NCI-H2196 (cell line): ENCODE measurements at regions not wholly inside any gene's neighbourhood (a gene's known extent, or its start where the extent isn't known, plus 50 kb on each side); places are given as distances from the start of the nearest gene placed in this dataset.
"Not testable (repeated sequence)": the region's sequence is repeated elsewhere in the genome, so short reads cannot be mapped to it uniquely, and the experiment has no call there.

ENCODE experiments used
- DNase-seq: peaks from one replicate; lab custom pipeline; 2025; ENCODE audit not compliant: unreplicated experiment; lab: John Stamatoyannopoulos, UW

GRCh38 chrX:4588466-4588865, 875.0 kb upstream of the PRKX start:
- DNase-seq = no peak

DNA sequence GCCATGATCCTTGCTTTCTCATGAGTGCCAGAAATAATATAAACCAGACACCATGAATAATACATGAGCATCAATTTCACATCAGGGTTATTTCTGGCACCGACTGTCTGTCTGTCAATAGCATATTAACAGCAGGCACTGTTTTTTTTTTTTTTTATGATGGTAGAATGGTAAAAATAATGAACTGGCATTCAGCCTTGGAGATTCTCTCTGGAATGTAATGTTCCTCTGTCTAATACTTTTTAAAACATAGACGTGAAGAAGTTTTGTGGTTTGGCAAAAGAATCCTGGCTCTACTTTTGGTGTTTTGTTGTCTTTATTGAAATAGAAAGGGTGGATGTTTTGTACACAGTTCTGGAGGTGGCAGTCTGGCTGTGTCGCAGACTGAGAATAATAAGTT, 874.6 kb upstream of the PRKX start:
- no peak for DNase-seq

GRCh38 chrX:4579999-4580398, 866.5 kb upstream of the PRKX start:
- DNase-seq = no peak

GRCh38 chrX:4579480-4579879, 866.0 kb upstream of the PRKX start:
- DNase-seq = no peak

GRCh38 chrX:4572691-4573090, 859.2 kb upstream of the PRKX start:
- DNase-seq = no peak

DNA sequence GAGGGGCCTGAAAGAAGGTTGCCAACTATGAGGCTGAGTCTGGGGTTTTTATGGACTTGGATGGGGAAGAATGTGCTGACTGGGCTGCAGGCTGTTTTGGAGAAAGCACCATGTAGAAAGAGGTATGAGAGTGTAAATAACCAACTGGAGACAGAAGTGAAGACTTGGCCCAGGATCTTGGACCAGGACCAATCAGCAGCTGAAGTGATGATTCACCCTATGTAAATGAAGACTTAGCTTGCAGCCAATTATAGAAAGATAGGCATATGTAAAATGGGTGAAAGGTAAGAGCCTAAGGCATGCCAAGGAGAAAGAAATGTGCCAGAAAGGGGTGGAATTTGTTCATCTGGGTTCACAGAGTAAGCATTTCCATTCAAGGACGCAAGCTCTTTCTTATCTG, 856.7 kb upstream of the PRKX start:
- DNase-seq = no peak

GRCh38 chrX:4560192-4560591, 846.7 kb upstream of the PRKX start:
- no peak for DNase-seq

- DNase-seq = no peak
These were observed 836.6 kb upstream of the PRKX start for GRCh38 chrX:4550018-4550417.

DNA sequence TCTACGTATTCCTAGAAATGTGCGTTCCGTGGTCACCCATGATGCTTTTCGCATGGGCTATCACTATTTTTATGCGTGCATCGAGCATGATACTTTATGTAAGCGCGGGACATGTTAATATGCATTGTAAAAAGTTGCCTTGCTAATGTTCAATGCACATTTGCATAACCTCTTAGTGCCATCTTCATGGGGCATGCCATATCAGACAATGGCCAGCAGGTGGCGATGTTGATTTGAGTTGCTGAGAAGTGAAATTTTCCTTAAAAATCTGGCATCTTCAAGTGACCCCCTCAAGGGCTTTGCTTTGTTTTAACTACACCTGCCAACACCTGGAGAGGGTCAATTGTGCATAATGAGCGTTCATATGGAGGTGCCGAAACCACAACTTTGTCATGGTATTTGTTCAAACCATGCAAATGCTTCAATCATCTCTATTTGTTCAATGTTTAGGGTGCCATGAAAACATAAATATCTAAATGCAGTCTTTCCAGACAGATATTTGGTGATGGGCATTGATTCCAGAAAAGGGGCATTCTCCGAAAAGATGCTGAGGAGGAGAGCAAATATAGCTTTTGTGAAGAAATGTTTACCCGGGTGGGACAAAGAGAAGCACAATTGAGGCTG, 833.9 kb upstream of the PRKX start:
- peak; percentile 37 for DNase-seq

DNA sequence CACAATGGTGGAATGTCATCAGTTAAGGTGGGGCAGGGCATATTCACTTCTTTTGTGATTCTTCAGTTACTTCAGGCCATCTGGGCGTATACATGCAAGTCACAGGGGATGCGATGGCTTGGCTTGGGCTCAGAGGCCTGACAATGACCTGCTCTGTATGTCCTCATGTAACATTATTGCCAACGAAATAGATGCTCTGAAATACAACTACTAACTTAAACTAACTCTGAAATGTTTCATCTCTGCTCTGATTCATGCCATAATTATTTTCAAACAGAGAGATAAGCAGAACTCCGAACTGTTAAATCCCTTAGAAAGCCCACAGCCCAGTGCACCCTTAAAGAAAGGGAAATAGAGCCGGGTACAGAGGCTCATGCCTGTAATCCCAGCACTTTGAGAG, 832.7 kb upstream of the PRKX start:
- not testable (repeated sequence) for DNase-seq

- DNase-seq = no peak
These were observed 814.8 kb upstream of the PRKX start for GRCh38 chrX:4528247-4528646.

- DNase-seq = no peak
These were observed 772.5 kb upstream of the PRKX start for GRCh38 chrX:4485912-4486311.

DNA sequence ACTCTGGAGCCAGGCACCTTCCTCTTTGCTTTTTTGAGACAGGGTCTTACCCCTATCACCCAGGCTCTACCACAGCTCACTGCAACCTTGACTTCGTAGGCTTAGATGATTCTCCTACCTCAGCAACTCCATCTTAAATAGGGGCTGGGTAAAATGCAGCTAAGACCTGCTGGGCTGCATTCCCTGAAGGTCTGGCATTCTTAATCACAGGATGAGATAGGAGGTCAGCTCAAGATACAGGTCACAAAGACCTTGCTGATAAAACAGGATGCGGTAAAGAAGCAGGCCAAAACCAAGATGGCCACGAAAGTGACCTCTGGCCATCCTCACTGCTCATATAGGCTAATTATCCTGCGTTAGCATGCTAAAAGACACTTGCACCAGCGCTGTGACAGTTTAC, 770.8 kb upstream of the PRKX start:
- no peak for DNase-seq

DNA sequence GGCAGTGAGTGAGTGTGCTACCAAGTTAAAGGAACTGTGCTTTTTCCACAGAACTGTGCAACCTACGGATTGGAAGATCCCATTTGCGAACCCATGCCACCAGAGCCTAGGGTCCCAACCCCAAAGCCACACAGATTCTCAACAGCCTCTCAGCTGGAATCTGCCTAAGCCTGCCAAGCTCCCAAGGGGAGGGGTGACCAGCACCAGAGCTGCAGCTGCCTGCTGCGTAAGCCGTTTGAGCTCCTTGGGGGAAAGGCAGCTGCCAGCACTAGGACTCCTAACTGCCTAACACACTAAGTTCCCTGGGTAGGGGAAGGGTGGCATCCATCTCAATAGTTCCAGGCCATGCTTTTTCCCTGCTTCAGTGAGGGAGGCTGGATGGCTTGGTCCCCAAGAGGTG, 738.1 kb upstream of the PRKX start:
- DNase-seq = no peak

DNA sequence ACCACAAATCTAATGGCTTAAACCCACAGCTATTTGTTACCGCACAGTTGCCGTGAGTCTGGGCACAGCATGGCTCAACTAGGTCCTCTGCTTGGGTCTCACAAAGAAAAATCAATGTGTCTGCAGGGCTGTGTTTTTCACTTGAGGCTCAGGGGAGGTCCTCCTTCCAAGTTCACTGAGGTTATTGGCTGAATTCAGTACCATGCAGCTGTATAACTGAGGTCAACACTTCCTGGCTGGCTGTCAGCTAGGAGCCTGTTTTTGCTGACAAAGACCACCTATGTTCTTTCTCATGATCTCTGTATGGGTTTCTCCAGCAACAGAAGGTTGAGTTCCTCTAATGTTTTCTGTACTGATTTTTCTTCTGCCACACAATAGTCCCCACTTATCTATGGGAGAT, 736.7 kb upstream of the PRKX start:
- DNase-seq = no peak

GRCh38 chrX:4435905-4436304, 722.5 kb upstream of the PRKX start:
- no peak for DNase-seq

DNA sequence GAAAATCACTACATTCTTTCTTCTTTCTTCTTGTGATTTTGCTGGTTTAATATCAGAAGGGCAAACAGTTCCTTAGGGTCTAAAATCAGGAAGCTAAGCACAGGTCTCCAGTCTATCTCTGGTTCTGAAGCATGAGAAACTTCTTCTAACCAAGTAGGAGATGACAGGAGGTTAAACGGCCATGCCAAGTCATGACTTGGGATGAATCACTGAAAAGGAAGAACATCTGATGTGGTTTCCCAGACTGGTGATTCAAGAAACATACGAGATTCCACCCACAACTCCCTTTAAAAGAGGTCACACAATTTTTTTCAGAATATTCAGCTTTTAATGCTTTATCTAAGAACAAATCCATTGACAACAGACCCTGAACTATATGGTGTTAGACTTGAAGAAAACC, 684.0 kb upstream of the PRKX start:
- no peak for DNase-seq

DNA sequence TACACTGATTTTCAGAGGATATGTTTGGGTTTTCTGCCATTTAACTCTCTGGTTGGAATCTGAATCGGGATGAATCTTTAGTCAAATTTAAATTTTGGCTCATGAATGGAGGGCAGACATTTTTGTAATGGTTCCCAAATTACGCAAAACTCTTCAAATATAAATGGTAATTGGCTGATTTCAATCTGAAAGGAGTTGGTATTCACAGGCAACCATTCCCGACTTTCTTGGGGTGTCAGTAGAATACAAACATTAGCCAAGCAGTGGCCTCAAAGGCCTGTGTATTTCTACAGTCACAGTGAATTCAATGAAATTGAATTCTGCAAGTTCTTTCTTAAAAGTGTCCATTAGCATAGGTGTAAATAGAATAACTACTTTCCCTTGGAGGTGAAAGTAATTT, 668.8 kb upstream of the PRKX start:
- DNase-seq = no peak

- no peak for DNase-seq
These were observed 667.3 kb upstream of the PRKX start for GRCh38 chrX:4380710-4381109.

DNA sequence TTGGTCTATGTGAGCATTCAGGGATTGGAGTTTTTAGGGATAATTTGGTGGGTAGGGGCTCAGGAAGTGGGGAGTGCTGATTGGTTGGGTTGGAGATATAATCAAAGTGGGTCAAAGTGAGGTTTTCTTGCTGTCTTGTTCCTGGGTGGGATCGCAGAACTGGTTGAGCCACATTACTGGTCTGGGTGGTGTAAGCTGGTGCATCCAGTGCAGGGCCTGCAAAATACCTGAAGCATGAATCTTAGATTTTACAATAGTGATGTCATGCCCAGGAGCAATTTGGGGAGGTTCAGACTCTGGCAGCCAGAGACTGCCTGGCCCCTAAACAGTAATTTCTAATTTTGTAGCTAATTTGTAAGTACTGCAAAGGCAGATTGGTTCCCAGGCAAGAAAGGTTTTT, 665.6 kb upstream of the PRKX start:
- DNase-seq = no peak

DNA sequence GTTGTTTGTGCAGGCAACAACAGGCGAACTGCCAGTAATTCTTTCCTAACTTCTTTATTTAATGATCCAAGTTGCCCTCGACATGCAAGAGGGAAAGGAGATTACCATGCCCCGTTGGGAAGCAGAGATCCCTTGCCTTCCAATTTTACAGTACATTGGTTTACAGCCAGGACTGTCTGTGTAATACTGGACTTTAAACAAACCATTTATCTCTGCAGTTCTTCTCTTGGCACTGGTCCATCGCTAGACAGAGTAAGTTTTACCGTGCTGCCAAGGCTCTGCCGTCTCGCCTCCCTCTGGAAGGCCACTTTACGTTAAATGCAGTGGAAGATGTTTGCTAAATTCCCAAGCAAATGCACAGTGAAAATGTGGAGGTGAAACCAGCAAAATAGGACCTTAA, 660.3 kb upstream of the PRKX start:
- DNase-seq = no peak

GRCh38 chrX:4358577-4358976, 645.1 kb upstream of the PRKX start:
- DNase-seq = no peak

DNA sequence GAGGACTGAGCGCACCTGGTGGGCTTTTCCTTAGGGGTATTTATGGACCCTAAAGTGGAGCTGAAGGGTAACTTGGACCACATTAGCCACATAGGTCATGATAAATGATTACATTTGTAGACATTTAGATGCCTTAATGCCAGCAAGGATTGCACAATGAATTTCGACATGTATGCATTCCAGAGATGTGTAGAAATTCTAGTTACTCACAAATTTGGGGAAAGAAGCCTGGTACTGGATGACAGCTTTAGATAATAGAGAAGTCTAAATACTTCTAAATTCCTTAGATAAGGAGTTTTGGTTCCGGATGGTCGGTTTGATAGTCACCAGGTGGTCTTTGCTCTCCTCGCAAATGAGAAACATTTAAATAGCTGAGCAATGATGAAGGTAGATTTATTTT, 609.5 kb upstream of the PRKX start:
- no peak for DNase-seq

- no peak for DNase-seq
These were observed 607.0 kb upstream of the PRKX start for GRCh38 chrX:4320436-4320947.
